Hepatocyte (in vitro differentiated cells): ENCODE measurements at regions not wholly inside any gene's neighbourhood (a gene's known extent, or its start where the extent isn't known, plus 50 kb on each side); places are given as distances from the start of the nearest gene placed in this dataset.

Experiments
- EZH2 ChIP-seq: fragments of 200-600 bp; sonication (generic); IDR thresholded peaks from 2 replicates; pipeline ENCODE4 v1.6.1; 2016; ENCODE audit warnings: antibody characterized with exemption, mild to moderate bottlenecking, borderline replicate concordance
- EZH2phosphoT487 ChIP-seq: fragments of 200-600 bp; sonication (generic); IDR thresholded peaks from one replicate; pipeline ENCODE4 v1.6.1; 2018; ENCODE audit warnings: antibody characterized with exemption, mild to moderate bottlenecking, low read depth, moderate library complexity; ENCODE audit not compliant: unreplicated experiment, severe bottlenecking
- TF ChIP-seq, protein P1 (sequence below): fragments of 200-600 bp; sonication (generic); IDR thresholded peaks from 2 replicates; pipeline ENCODE4 v1.5.1; 2016; ENCODE audit warnings: antibody characterized with exemption, mild to moderate bottlenecking; ENCODE audit not compliant: poor library complexity

DNA sequence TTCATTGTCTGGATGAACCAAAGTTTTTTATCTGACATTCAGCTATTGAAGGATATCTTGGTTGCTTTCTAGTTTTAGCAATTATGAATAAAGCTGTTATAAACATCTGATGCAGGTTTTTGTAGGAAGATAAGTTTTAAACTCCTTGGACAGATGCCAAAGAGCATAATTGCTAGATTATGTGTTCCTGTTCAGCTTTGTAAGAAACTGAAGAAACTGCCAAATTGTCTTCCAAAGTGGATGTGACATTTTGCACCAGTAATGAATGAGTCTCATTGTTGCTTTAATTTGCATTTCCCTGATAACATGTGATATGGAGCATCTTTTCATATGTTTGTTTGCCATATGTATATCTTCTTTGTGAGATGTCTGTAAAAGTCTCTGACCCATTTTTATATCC lies 239.9 kb upstream of the TTC14 start:
- TF ChIP-seq, protein P1, sequence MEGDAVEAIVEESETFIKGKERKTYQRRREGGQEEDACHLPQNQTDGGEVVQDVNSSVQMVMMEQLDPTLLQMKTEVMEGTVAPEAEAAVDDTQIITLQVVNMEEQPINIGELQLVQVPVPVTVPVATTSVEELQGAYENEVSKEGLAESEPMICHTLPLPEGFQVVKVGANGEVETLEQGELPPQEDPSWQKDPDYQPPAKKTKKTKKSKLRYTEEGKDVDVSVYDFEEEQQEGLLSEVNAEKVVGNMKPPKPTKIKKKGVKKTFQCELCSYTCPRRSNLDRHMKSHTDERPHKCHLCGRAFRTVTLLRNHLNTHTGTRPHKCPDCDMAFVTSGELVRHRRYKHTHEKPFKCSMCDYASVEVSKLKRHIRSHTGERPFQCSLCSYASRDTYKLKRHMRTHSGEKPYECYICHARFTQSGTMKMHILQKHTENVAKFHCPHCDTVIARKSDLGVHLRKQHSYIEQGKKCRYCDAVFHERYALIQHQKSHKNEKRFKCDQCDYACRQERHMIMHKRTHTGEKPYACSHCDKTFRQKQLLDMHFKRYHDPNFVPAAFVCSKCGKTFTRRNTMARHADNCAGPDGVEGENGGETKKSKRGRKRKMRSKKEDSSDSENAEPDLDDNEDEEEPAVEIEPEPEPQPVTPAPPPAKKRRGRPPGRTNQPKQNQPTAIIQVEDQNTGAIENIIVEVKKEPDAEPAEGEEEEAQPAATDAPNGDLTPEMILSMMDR: no peak
- TF ChIP-seq EZH2 (no peak), EZH2phosphoT487 (no peak)
